ENCODE measurements at regions not wholly inside any gene's neighbourhood (a gene's known extent, or its start where the extent isn't known, plus 50 kb on each side); places are given as distances from the start of the nearest gene placed in this dataset.

- no peak for TF ChIP-seq CTCF (conservative IDR thresholded peaks at IDR 0.05; ENCODE audit: low read depth, low read length)
- TF ChIP-seq EZH2 (IDR thresholded peaks at IDR 0.05; ENCODE audit: low read length, unreplicated experiment), result no peak
These were observed 140.4 kb upstream of the GNAO1 start for GRCh38 chr16:56050916-56051315.

Data from PC-3 (cell line).